Ovary (tissue), 7 donors: ENCODE measurements at regions not wholly inside any gene's neighbourhood (a gene's known extent, or its start where the extent isn't known, plus 50 kb on each side); places are given as distances from the start of the nearest gene placed in this dataset.

Experiments
- DNase-seq, 5 donors: peaks; one replicate each; pipeline ENCODE4 v3.0.0-alpha.2; 2019 to 2020
- H3K27ac ChIP-seq, 2 donors: fragments of 200-600 bp; one replicate each; pipeline versions ENCODE4 v1.5.1 to v1.8.0; 2019 to 2022
- H3K27me3 ChIP-seq: fragments of 200-600 bp; one replicate; pipeline ENCODE4 v1.8.0; 2022
- H3K36me3 ChIP-seq: fragments of 200-600 bp; sonication (generic); one replicate; pipeline ENCODE4 v1.5.1; 2019
- H3K4me1 ChIP-seq: one replicate; pipeline ENCODE4 v1.8.1; 2013; ENCODE audit warnings: mild to moderate bottlenecking, moderate library complexity; ENCODE audit not compliant: insufficient read depth
- H3K4me3 ChIP-seq: fragments of 200-600 bp; sonication (generic); one replicate; pipeline ENCODE4 v1.5.1; 2017
- H3K9me3 ChIP-seq, 2 donors: fragments of 200-600 bp in 1 of 2; sonication (generic) in 1 of 2; one replicate each; pipeline versions ENCODE4 v1.5.1 to v1.8.1; 2013 to 2019; ENCODE audit warnings: mild to moderate bottlenecking in 1 of 2, moderate library complexity in 1 of 2
- CTCF ChIP-seq, 3 donors: fragments of 450-650 bp in 2 of 3; fragments of 200-600 bp in 1 of 3; IDR thresholded peaks; one replicate each; pipeline versions ENCODE4 v1.5.1 to v1.8.0; 2016 to 2022; ENCODE audit warnings: antibody characterized with exemption in 3 of 3, mild to moderate bottlenecking in 1 of 3
- EP300 ChIP-seq: sonication (generic); formaldehyde crosslinking; IDR thresholded peaks from one replicate; pipeline ENCODE4 v1.6.1; 2017; ENCODE audit warnings: antibody characterized with exemption
- POLR2A ChIP-seq: fragments of 450-650 bp; IDR thresholded peaks from one replicate; pipeline ENCODE4 v1.6.1; 2017; ENCODE audit warnings: antibody characterized with exemption, mild to moderate bottlenecking, moderate library complexity
- WGBS, 3 donors: extraction: QIAGEN DNeasy Blood & Tissue Kit in 1 of 3; methylation state at CpG; one replicate each; pipeline versions ENCODE4 v1.1.5 to v1.1.7; 2013 to 2017; 5-methylcytosine and 5-hydroxymethylcytosine counted together
- intact Hi-C, 4 donors: fragments of 100-400 bp; cut with DNase I; formaldehyde crosslinking; loops; one replicate each; pipeline versions ENCODE4 v1.11.0 to v1.15.1; 2022 to 2023
- donor health status: DM: no; HTN: no; CAD: no; lungs with moderate emphysema.
- donor health status: DM: no; HTN: no; CAD: no.
- donor health status: Bipolar disorder and iron deficiency.
- donor health status: DM: no; HTN: no; CAD: no.
- donor health status: DM: yes; HTN: yes; CAD: no.

GRCh38 chr10:56831681-56832080 is 470.6 kb upstream of the ZWINT start:
- Histone ChIP-seq H3K27ac (no peak overlapping the region), H3K27me3 (no peaks in the 10 kb centered on the region), H3K4me3 (no peak overlapping the region), H3K36me3 (no peaks in the 10 kb centered on the region), H3K4me1 (no peaks in the 10 kb centered on the region), H3K9me3 (no peaks in the 10 kb centered on the region)
- no peak for DNase-seq
- 59 to 87% (median 73%) methylated on average over 3 of the region's 3 CpGs for WGBS, 3 donors
- TF ChIP-seq POLR2A = no peak
- no peak for TF ChIP-seq CTCF (IDR thresholded peaks at IDR 0.05)
- TF ChIP-seq EP300 = no peak
- intact Hi-C loops = no loop called here

GRCh38 chr10:56823849-56824248 is 462.8 kb upstream of the ZWINT start:
- intact Hi-C loops = no loop called here
- no peaks in the 10 kb centered on the region for H3K9me3 ChIP-seq
- no peaks in the 10 kb centered on the region for H3K4me1 ChIP-seq
- DNase-seq = no peak
- no peak for TF ChIP-seq EP300
- no peak for TF ChIP-seq CTCF (IDR thresholded peaks at IDR 0.05)
- no peak for TF ChIP-seq POLR2A
- no peak overlapping the region for H3K4me3 ChIP-seq
- no peaks in the 10 kb centered on the region for H3K36me3 ChIP-seq
- 63 to 67% (median 64%) methylated on average over 1 of the region's 1 CpG for WGBS, 3 donors
- no peak overlapping the region for H3K27ac ChIP-seq
- H3K27me3 ChIP-seq = no peaks in the 10 kb centered on the region

- Histone ChIP-seq H3K27me3 (no peaks in the 10 kb centered on the region), H3K4me1 (no peaks in the 10 kb centered on the region), H3K36me3 (no peaks in the 10 kb centered on the region), H3K4me3 (no peak overlapping the region), H3K9me3 (no peaks in the 10 kb centered on the region), H3K27ac (no peak overlapping the region)
- no peak for DNase-seq
- TF ChIP-seq EP300 = no peak
- no peak for TF ChIP-seq CTCF (IDR thresholded peaks at IDR 0.05)
- TF ChIP-seq POLR2A = no peak
- WGBS, 3 donors = 0 to 22% (median 2%) methylated on average over 1 of the region's 1 CpG
- intact Hi-C loops = no loop called here
These were observed 444.0 kb upstream of the ZWINT start for GRCh38 chr10:56805022-56805421.

GRCh38 chr10:56785292-56785691 is 424.2 kb upstream of the ZWINT start:
- no peaks in the 10 kb centered on the region for H3K9me3 ChIP-seq
- intact Hi-C loops = no loop called here
- 36 to 64% (median 45%) methylated on average over 3 of the region's 3 CpGs for WGBS, 3 donors
- no peaks in the 10 kb centered on the region for H3K4me1 ChIP-seq
- H3K27me3 ChIP-seq = no peaks in the 10 kb centered on the region
- no peak overlapping the region for H3K27ac ChIP-seq
- H3K36me3 ChIP-seq = no peaks in the 10 kb centered on the region
- no peak for DNase-seq
- H3K4me3 ChIP-seq = no peak overlapping the region
- TF ChIP-seq POLR2A = no peak
- TF ChIP-seq CTCF (IDR thresholded peaks at IDR 0.05) = no peak
- no peak for TF ChIP-seq EP300

- Histone ChIP-seq H3K4me3 (no peak overlapping the region), H3K36me3 (no peaks in the 10 kb centered on the region), H3K27me3 (no peaks in the 10 kb centered on the region), H3K27ac (no peak overlapping the region), H3K9me3 (no peaks in the 10 kb centered on the region), H3K4me1 (no peaks in the 10 kb centered on the region)
- no peak for DNase-seq
- TF ChIP-seq POLR2A (no peak), CTCF (IDR thresholded peaks at IDR 0.05) (no peak), EP300 (no peak)
- intact Hi-C loops = no loop called here
- WGBS, 3 donors = 69 to 83% (median 82%) methylated on average over 4 of the region's 4 CpGs
These were observed 421.4 kb upstream of the ZWINT start for GRCh38 chr10:56782503-56782902.
